Esophagus squamous epithelium (tissue), 5 donors: ENCODE measurements at regions not wholly inside any gene's neighbourhood (a gene's known extent, or its start where the extent isn't known, plus 50 kb on each side); places are given as distances from the start of the nearest gene placed in this dataset.
"Not testable (repeated sequence)": the region's sequence is repeated elsewhere in the genome, so short reads cannot be mapped to it uniquely, and the experiment has no call there.

Source experiments
- DNase-seq: peaks from one replicate; lab custom pipeline; 2025; lab: John Stamatoyannopoulos, UW
- H3K27ac ChIP-seq, 4 donors: fragments of 200-600 bp; sonication (generic); one replicate each; pipeline ENCODE4 v1.5.1; 2016 to 2019; ENCODE audit warnings: mild to moderate bottlenecking in 1 of 4
- H3K27me3 ChIP-seq, 4 donors: fragments of 200-600 bp; sonication (generic); 1 replicate in 3 of 4; 2 replicates in 1 of 4; pipeline versions ENCODE4 v1.5.1 to v1.6.0; 2017 to 2021; ENCODE audit warnings: antibody characterized with exemption in 1 of 4
- H3K36me3 ChIP-seq, 3 donors: fragments of 200-600 bp; sonication (generic); one replicate each; pipeline ENCODE4 v1.5.1; 2016 to 2019
- H3K4me1 ChIP-seq, 3 donors: fragments of 200-600 bp; sonication (generic); one replicate each; pipeline ENCODE4 v1.5.1; 2017 to 2019
- H3K4me3 ChIP-seq, 4 donors: fragments of 200-600 bp; sonication (generic); 1 replicate in 3 of 4; 2 replicates in 1 of 4; pipeline ENCODE4 v1.5.1; 2016 to 2019; ENCODE audit warnings: mild to moderate bottlenecking in 2 of 4, moderate library complexity in 1 of 4
- H3K9me3 ChIP-seq, 3 donors: fragments of 200-600 bp; sonication (generic); one replicate each; pipeline ENCODE4 v1.5.1; 2016 to 2019
- POLR2A ChIP-seq, 4 donors: fragments of 450-650 bp; IDR thresholded peaks; one replicate each; pipeline ENCODE4 v1.6.1; 2017; ENCODE audit warnings: antibody characterized with exemption in 4 of 4, mild to moderate bottlenecking in 4 of 4, moderate library complexity in 3 of 4
- WGBS, 2 donors: methylation state at CpG; one replicate each; pipeline ENCODE4 v1.1.5; 2018; 5-methylcytosine and 5-hydroxymethylcytosine counted together
- intact Hi-C: fragments of 100-400 bp; cut with DNase I; formaldehyde crosslinking; loops from one replicate; pipeline ENCODE4 v1.15.0; 2022
- TF ChIP-seq, protein P1 (sequence below), 6 experiments: fragments of 450-650 bp in 4 of 6; fragments of 200-600 bp in 2 of 6; sonication (generic) in 2 of 6; IDR thresholded peaks; one replicate each; pipeline ENCODE4 v1.5.1; 2016 to 2019; ENCODE audit warnings: antibody characterized with exemption in 6 of 6, mild to moderate bottlenecking in 4 of 6, moderate library complexity in 4 of 6
- donor health status: DM: yes; HTN: yes; CAD: no.

DNA sequence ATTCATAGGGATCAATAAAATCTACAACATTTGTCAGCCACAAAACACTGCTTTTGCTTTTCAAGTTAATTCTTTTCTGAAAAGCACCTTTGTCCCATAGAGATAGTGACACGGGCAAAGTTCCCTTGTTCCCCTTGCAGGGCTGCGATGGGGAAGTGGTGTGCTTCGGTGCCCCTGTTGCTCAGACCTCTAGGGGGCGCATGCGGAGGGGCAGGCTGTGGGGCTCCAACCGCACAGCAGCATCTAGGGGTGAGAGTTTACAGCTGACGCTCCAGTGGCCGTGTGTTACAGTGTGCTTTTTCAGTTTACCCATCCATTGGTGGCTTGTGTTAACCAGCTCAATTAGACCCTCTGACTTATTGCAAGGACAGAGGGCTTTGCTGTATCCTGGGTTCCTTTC, 1432.2 kb upstream of the ACVR2A start:
- intact Hi-C loops = no loop called here

DNA sequence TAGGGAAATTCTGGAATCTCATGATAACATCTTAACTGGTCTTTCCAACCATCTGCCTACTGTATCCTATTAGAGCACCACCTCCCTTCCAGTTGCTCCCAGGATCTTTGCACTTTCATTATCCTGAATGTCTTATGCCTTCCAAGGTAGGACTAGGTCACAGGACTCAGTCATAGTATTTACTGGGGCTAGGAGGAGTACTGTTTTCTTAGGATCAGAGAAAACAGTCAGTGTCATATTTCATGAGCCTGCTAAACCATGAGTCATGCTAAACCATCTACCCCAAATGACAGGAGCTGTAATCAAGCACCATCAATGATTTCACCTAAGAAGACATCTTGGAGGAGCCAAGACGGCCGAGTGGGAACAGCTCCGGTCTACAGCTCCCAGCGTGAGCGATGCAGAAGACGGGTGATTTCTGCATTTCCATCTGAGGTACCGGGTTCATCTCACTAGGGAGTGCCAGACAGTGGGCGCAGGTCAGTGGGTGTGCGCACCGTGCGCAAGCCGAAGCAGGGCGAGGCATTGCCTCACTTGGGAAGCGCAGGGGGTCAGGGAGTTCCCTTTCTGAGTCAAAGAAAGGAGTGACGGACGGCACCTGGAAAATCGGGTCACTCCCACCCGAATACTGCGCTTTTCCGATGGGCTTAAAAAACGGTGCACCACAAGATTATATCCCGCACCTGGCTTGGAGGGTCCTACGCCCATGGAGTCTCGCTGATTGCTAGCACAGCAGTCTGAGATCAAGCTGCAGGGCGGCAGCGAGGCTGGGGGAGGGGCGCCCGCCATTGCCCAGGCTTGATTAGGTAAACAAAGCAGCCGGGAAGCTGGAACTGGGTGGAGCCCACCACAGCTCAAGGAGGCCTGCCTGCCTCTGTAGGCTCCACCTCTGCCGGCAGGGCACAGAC, 1439.2 kb upstream of the ACVR2A start:
- H3K36me3 ChIP-seq, H3K27me3 ChIP-seq, H3K27ac ChIP-seq, DNase-seq, intact Hi-C loops, H3K4me1 ChIP-seq, H3K4me3 ChIP-seq, H3K9me3 ChIP-seq: not testable (repeated sequence)
- WGBS, 2 donors = 85 to 90% methylated on average over 19 to 22 of the region's 30 CpGs

More for the DNA sequence above, 1432.2 kb upstream of the ACVR2A start:
- Histone ChIP-seq H3K9me3 (no peaks in the 10 kb centered on the region), H3K4me1 (no peaks in the 10 kb centered on the region), H3K27me3 (no peaks in the 10 kb centered on the region), H3K36me3 (no peaks in the 10 kb centered on the region), H3K4me3 (no peak overlapping the region), H3K27ac (no peak overlapping the region)
- TF ChIP-seq POLR2A (IDR thresholded peaks at IDR 0.05) = no peak
- TF ChIP-seq, protein P1, sequence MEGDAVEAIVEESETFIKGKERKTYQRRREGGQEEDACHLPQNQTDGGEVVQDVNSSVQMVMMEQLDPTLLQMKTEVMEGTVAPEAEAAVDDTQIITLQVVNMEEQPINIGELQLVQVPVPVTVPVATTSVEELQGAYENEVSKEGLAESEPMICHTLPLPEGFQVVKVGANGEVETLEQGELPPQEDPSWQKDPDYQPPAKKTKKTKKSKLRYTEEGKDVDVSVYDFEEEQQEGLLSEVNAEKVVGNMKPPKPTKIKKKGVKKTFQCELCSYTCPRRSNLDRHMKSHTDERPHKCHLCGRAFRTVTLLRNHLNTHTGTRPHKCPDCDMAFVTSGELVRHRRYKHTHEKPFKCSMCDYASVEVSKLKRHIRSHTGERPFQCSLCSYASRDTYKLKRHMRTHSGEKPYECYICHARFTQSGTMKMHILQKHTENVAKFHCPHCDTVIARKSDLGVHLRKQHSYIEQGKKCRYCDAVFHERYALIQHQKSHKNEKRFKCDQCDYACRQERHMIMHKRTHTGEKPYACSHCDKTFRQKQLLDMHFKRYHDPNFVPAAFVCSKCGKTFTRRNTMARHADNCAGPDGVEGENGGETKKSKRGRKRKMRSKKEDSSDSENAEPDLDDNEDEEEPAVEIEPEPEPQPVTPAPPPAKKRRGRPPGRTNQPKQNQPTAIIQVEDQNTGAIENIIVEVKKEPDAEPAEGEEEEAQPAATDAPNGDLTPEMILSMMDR (IDR thresholded peaks at IDR 0.05) = no peak
- DNase-seq = no peak
- 86 to 92% methylated on average over 8 of the region's 8 CpGs for WGBS, 2 donors

DNA sequence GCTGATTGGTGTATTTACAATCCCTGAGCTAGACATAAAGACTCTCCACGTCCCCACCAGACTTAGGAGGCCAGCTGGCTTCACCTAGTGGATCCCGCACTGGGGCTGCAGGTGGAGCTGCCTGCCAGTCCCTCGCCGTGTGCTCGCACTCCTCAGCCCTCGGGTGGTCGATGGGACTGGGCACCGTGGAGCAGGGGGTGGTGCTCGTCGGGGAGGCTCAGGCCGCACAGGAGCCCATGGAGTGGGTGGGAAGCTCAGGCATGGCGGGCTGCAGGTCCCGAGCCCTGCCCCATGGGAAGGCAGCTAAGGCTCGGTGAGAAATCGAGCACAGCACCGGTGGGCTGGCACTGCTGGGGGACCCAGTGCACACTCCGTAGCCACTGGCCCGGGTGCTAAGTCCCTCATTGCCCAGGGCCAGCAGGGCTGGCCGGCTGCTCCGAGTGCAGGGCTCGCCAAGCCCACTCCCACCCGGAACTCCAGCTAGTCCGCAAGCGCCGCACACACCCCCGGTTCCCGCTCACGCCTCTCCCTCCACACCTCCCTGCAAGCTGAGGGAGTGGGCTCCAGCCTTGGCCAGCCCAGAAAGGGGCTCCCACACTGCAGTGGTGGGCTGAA, 1441.2 kb upstream of the ACVR2A start:
- H3K9me3 ChIP-seq, DNase-seq, H3K27me3 ChIP-seq, H3K36me3 ChIP-seq, H3K4me3 ChIP-seq, intact Hi-C loops, H3K4me1 ChIP-seq, H3K27ac ChIP-seq: not testable (repeated sequence)
- WGBS, 2 donors = 80% methylated on average over 1 of the region's 28 CpGs; no CpG with 5 or more reads in 1 of the 2 donors

GRCh38 chr2:146392631-146393030, 1452.2 kb upstream of the ACVR2A start:
- no peak for TF ChIP-seq POLR2A (IDR thresholded peaks at IDR 0.05)
- TF ChIP-seq, protein P1 (IDR thresholded peaks at IDR 0.05) = no peak
- WGBS, 2 donors = 70 to 77% methylated on average over 8 of the region's 8 CpGs
- DNase-seq = no peak
- no peaks in the 10 kb centered on the region for H3K27me3 ChIP-seq
- H3K36me3 ChIP-seq = no peaks in the 10 kb centered on the region
- intact Hi-C loops = no loop called here
- H3K4me1 ChIP-seq = no peaks in the 10 kb centered on the region
- H3K27ac ChIP-seq = no peak overlapping the region
- no peaks in the 10 kb centered on the region for H3K9me3 ChIP-seq
- no peak overlapping the region for H3K4me3 ChIP-seq

- DNase-seq = no peak
- no peaks in the 10 kb centered on the region for H3K36me3 ChIP-seq
- no peak overlapping the region for H3K4me3 ChIP-seq
- no peak for TF ChIP-seq POLR2A (IDR thresholded peaks at IDR 0.05)
- TF ChIP-seq, protein P1 (IDR thresholded peaks at IDR 0.05) = no peak
- H3K27ac ChIP-seq = no peak overlapping the region
- H3K9me3 ChIP-seq = no peaks in the 10 kb centered on the region
- no peaks in the 10 kb centered on the region for H3K4me1 ChIP-seq
- WGBS, 2 donors = 68 to 70% methylated on average over 7 to 10 of the region's 10 CpGs
- H3K27me3 ChIP-seq = no peaks in the 10 kb centered on the region
- intact Hi-C loops = no loop called here
Observed at GRCh38 chr2:146392186-146392585, 1452.6 kb upstream of the ACVR2A start.

DNA sequence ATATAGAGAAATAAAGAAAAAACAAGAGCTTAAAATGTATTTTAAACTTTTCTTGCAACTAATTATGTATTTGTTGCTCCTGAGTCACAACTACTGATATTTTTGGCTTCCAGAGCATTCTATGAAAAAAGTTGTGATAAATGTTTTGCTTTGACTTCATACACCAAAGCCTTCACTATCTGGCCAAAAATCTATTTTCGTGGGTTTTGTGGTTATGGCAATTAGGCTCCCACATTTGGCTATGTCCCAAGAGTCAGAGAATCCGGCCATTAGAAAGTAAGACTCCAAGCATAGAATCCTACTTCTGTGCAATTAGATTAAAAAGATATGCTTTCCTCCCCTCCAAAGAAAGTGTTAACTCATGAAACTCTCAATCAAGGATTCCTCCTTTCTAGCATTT, 1456.1 kb upstream of the ACVR2A start:
- intact Hi-C loops = no loop called here

More for the DNA sequence above, 1456.1 kb upstream of the ACVR2A start:
- Histone ChIP-seq H3K4me3 (no peak overlapping the region), H3K27me3 (no peaks in the 10 kb centered on the region), H3K9me3 (no peaks in the 10 kb centered on the region), H3K27ac (no peak overlapping the region), H3K36me3 (no peaks in the 10 kb centered on the region), H3K4me1 (no peaks in the 10 kb centered on the region)
- TF ChIP-seq POLR2A (IDR thresholded peaks at IDR 0.05) = no peak
- TF ChIP-seq, protein P1 (IDR thresholded peaks at IDR 0.05) = no peak
- DNase-seq = no peak
- WGBS, 2 donors = 24 to 40% methylated on average over 2 of the region's 2 CpGs
